Keratinocyte (primary cell): ENCODE measurements at regions not wholly inside any gene's neighbourhood (a gene's known extent, or its start where the extent isn't known, plus 50 kb on each side); places are given as distances from the start of the nearest gene placed in this dataset.
"Not testable (repeated sequence)": the region's sequence is repeated elsewhere in the genome, so short reads cannot be mapped to it uniquely, and the experiment has no call there.

Source experiments
- DNase-seq: peaks from one replicate; pipeline ENCODE4 v3.0.0-alpha.2; 2011; ENCODE audit warnings: low read depth, missing footprints, low spot score
- FAIRE-seq: peaks from 2 replicates; lab custom pipeline; 2011; peaks lifted over from hg19 to GRCh38; lab: Jason Lieb, UNC
- H2AFZ ChIP-seq: 2 replicates; pipeline ENCODE4 v1.6.0; 2012; ENCODE audit warnings: low read length, control low read depth, inconsistent platforms; ENCODE audit not compliant: control insufficient read depth
- H3K27ac ChIP-seq: 2 replicates; pipeline ENCODE4 v1.5.1; 2011; ENCODE audit warnings: low read length; ENCODE audit not compliant: control insufficient read depth, insufficient read depth
- H3K27me3 ChIP-seq: 3 replicates; pipeline ENCODE4 v1.6.0; 2011; ENCODE audit warnings: low read length; ENCODE audit not compliant: control insufficient read depth, insufficient read depth; ENCODE audit errors: extremely low read depth
- H3K36me3 ChIP-seq, 2 experiments: 2 replicates in 1 of 2; 3 replicates in 1 of 2; pipeline ENCODE4 v1.5.1; 2011; ENCODE audit warnings: low read length in 2 of 2, mild to moderate bottlenecking in 1 of 2; ENCODE audit not compliant: control insufficient read depth in 2 of 2, insufficient read depth in 2 of 2; ENCODE audit errors: extremely low read depth in 1 of 2
- H3K4me1 ChIP-seq: 3 replicates; pipeline ENCODE4 v1.5.1; 2011; ENCODE audit warnings: low read length; ENCODE audit not compliant: control insufficient read depth, insufficient read depth; ENCODE audit errors: extremely low read depth
- H3K4me2 ChIP-seq: 3 replicates; pipeline ENCODE4 v1.6.0; 2011; ENCODE audit warnings: low read depth, low read length; ENCODE audit not compliant: control insufficient read depth, insufficient read depth; ENCODE audit errors: extremely low read depth
- H3K4me3 ChIP-seq, 3 experiments: fragments of 200-600 bp in 1 of 3; sonication (generic) in 1 of 3; 2 replicates in 2 of 3; 3 replicates in 1 of 3; pipeline ENCODE4 v1.5.1; 2011 to 2016; ENCODE audit warnings: low read length in 3 of 3, mild to moderate bottlenecking in 3 of 3, control low read depth in 2 of 3, inconsistent platforms in 1 of 3, low read depth in 1 of 3, mixed read lengths in 1 of 3, mixed run types in 1 of 3, moderate library complexity in 1 of 3; ENCODE audit not compliant: control insufficient read depth in 2 of 3, insufficient read depth in 2 of 3; ENCODE audit errors: extremely low read depth in 1 of 3
- H3K79me2 ChIP-seq: 2 replicates; pipeline ENCODE4 v1.6.0; 2012; ENCODE audit warnings: low read length; ENCODE audit not compliant: control insufficient read depth, insufficient read depth
- H3K9ac ChIP-seq: 3 replicates; pipeline ENCODE4 v1.6.0; 2011; ENCODE audit warnings: low read length; ENCODE audit not compliant: control insufficient read depth, insufficient read depth; ENCODE audit errors: extremely low read depth
- H3K9me1 ChIP-seq: 3 replicates; pipeline ENCODE4 v1.6.0; 2011; ENCODE audit warnings: low read length; ENCODE audit not compliant: control insufficient read depth, insufficient read depth; ENCODE audit errors: extremely low read depth
- H3K9me3 ChIP-seq: 2 replicates; pipeline ENCODE4 v1.5.1; 2012; ENCODE audit warnings: low read depth, low read length; ENCODE audit not compliant: control insufficient read depth
- H4K20me1 ChIP-seq: 3 replicates; pipeline ENCODE4 v1.6.0; 2011; ENCODE audit warnings: low read length; ENCODE audit not compliant: control insufficient read depth, insufficient read depth; ENCODE audit errors: extremely low read depth
- CTCF ChIP-seq, 3 experiments: IDR thresholded peaks in 1 of 3; conservative IDR thresholded peaks in 1 of 3; optimal IDR thresholded peaks in 1 of 3; 2 replicates in 2 of 3; 3 replicates in 1 of 3; pipeline versions ENCODE3 to v1.5.1; 2011; ENCODE audit warnings: low read length in 3 of 3, mild to moderate bottlenecking in 3 of 3, moderate library complexity in 2 of 3, control low read depth in 1 of 3, inconsistent platforms in 1 of 3; ENCODE audit not compliant: insufficient read depth in 2 of 3; ENCODE audit errors: extremely low read depth in 1 of 3
- EZH2 ChIP-seq: IDR thresholded peaks from one replicate; pipeline ENCODE4 v1.6.1; 2012; ENCODE audit warnings: inconsistent platforms, mild to moderate bottlenecking, low read length, moderate library complexity
- dilution Hi-C: fragments of 300-500 bp; cut with MboI; formaldehyde crosslinking; loops from one replicate; pipeline ENCODE4 v1.7.0; 2020; ENCODE audit warnings: low sequenced_read_pairs; ENCODE audit not compliant: extremely low pct_ligation_motif_present

- H4K20me1 ChIP-seq = no peaks in the 10 kb centered on the region
- no peak for DNase-seq
- no peak for FAIRE-seq
- no peak overlapping the region for H3K27ac ChIP-seq
- TF ChIP-seq EZH2 (no peak), CTCF (optimal IDR thresholded peaks at IDR 0.05 in 1 of 3, IDR thresholded peaks at IDR 0.05 in 1 of 3, conservative IDR thresholded peaks at IDR 0.05 in 1 of 3; ENCODE audit: extremely low read depth in 1 of 3, insufficient read depth in 2 of 3, low read length in 3 of 3) (no peak)
- H3K4me2 ChIP-seq = no peak overlapping the region
- H3K9me1 ChIP-seq = no peaks in the 10 kb centered on the region
- no peaks in the 10 kb centered on the region for H3K36me3 ChIP-seq
- H3K4me3 ChIP-seq = no peak overlapping the region
- no peaks in the 10 kb centered on the region for H3K4me1 ChIP-seq
- no peaks in the 10 kb centered on the region for H3K27me3 ChIP-seq
- H2AFZ ChIP-seq = no peak overlapping the region
- dilution Hi-C loops = no loop called here
- no peak overlapping the region for H3K9ac ChIP-seq
- no peaks in the 10 kb centered on the region for H3K9me3 ChIP-seq
- no peaks in the 10 kb centered on the region for H3K79me2 ChIP-seq
Observed at GRCh38 chr5:12080761-12081160, 176.5 kb upstream of the CTNND2 start.

GRCh38 chr5:12078286-12078685, 174.0 kb upstream of the CTNND2 start:
- H3K27ac ChIP-seq, H2AFZ ChIP-seq, H3K4me2 ChIP-seq, H3K36me3 ChIP-seq, H4K20me1 ChIP-seq, H3K9ac ChIP-seq, H3K4me1 ChIP-seq, H3K79me2 ChIP-seq, H3K4me3 ChIP-seq, H3K9me3 ChIP-seq, dilution Hi-C loops, H3K9me1 ChIP-seq, H3K27me3 ChIP-seq, DNase-seq, FAIRE-seq: not testable (repeated sequence)

GRCh38 chr5:12073426-12073825, 169.2 kb upstream of the CTNND2 start:
- FAIRE-seq = no peak
- Histone ChIP-seq H3K4me1 (no peaks in the 10 kb centered on the region), H3K27ac (no peak overlapping the region), H3K9me3 (no peaks in the 10 kb centered on the region), H3K9me1 (no peaks in the 10 kb centered on the region), H2AFZ (no peak overlapping the region), H3K79me2 (no peaks in the 10 kb centered on the region), H3K36me3 (no peaks in the 10 kb centered on the region), H3K4me3 (no peak overlapping the region), H3K4me2 (no peak overlapping the region), H3K27me3 (no peaks in the 10 kb centered on the region), H3K9ac (no peak overlapping the region), H4K20me1 (no peaks in the 10 kb centered on the region)
- dilution Hi-C loops = no loop called here
- TF ChIP-seq EZH2 (no peak), CTCF (optimal IDR thresholded peaks at IDR 0.05 in 1 of 3, IDR thresholded peaks at IDR 0.05 in 1 of 3, conservative IDR thresholded peaks at IDR 0.05 in 1 of 3; ENCODE audit: extremely low read depth in 1 of 3, insufficient read depth in 2 of 3, low read length in 3 of 3) (no peak)
- no peak for DNase-seq
